Testis (tissue), 2 donors: ENCODE measurements at regions not wholly inside any gene's neighbourhood (a gene's known extent, or its start where the extent isn't known, plus 50 kb on each side); places are given as distances from the start of the nearest gene placed in this dataset.

Source experiments
- CTCF ChIP-seq, 3 experiments: fragments of 450-650 bp in 2 of 3; fragments of 200-600 bp in 1 of 3; sonication (generic) in 1 of 3; IDR thresholded peaks; one replicate each; pipeline ENCODE4 v1.5.1; 2016 to 2019; ENCODE audit warnings: antibody characterized with exemption in 3 of 3, mild to moderate bottlenecking in 2 of 3, moderate library complexity in 1 of 3
- POLR2A ChIP-seq: fragments of 450-650 bp; IDR thresholded peaks from one replicate; pipeline ENCODE4 v1.6.1; 2017; ENCODE audit warnings: antibody characterized with exemption, mild to moderate bottlenecking, moderate library complexity

- TF ChIP-seq CTCF (IDR thresholded peaks at IDR 0.05) (no peak), POLR2A (no peak)
Observed at GRCh38 chr14:41446008-41446407, 160.7 kb upstream of the LRFN5 start.
